AG09309 (cell line): ENCODE measurements at regions not wholly inside any gene's neighbourhood (a gene's known extent, or its start where the extent isn't known, plus 50 kb on each side); places are given as distances from the start of the nearest gene placed in this dataset.

Source experiments
- DNase-seq: peaks from one replicate; pipeline ENCODE4 v3.0.0-alpha.2; 2010; ENCODE audit warnings: low read depth
- H3K4me3 ChIP-seq: 2 replicates; pipeline ENCODE4 v1.5.1; 2011; ENCODE audit warnings: mild to moderate bottlenecking, low read depth, low read length, moderate library complexity; ENCODE audit not compliant: control insufficient read depth
- CTCF ChIP-seq: IDR thresholded peaks from 2 replicates; pipeline ENCODE4 v1.5.1; 2011; ENCODE audit warnings: mild to moderate bottlenecking, low read depth, low read length, inconsistent platforms; ENCODE audit not compliant: insufficient read depth, control insufficient read depth; ENCODE audit errors: missing control alignments

GRCh38 chr11:87443707-87444106, 406.0 kb downstream of the TMEM135 start:
- no peak overlapping the region for H3K4me3 ChIP-seq
- no peak for DNase-seq
- no peak for TF ChIP-seq CTCF

- DNase-seq: no peak
- no peak overlapping the region for H3K4me3 ChIP-seq
- TF ChIP-seq CTCF: no peak
Measured at GRCh38 chr11:87440076-87440770, 402.5 kb downstream of the TMEM135 start.

GRCh38 chr11:87438416-87438815, 400.7 kb downstream of the TMEM135 start:
- no peak for DNase-seq
- no peak for TF ChIP-seq CTCF
- H3K4me3 ChIP-seq: no peak overlapping the region

- no peak overlapping the region for H3K4me3 ChIP-seq
- no peak for TF ChIP-seq CTCF
- peak; percentile 59 for DNase-seq
Measured at GRCh38 chr11:87437844-87438223, 400.1 kb downstream of the TMEM135 start.

GRCh38 chr11:87437133-87437843, 399.6 kb downstream of the TMEM135 start:
- TF ChIP-seq CTCF: no peak
- DNase-seq: no peak
- no peak overlapping the region for H3K4me3 ChIP-seq

GRCh38 chr11:87432022-87432421, 394.3 kb downstream of the TMEM135 start:
- no peak for TF ChIP-seq CTCF
- H3K4me3 ChIP-seq: no peak overlapping the region
- no peak for DNase-seq

GRCh38 chr11:87431392-87431791, 393.7 kb downstream of the TMEM135 start:
- no peak for DNase-seq
- H3K4me3 ChIP-seq: no peak overlapping the region
- no peak for TF ChIP-seq CTCF
